HL-60 (cell line): ENCODE measurements at regions not wholly inside any gene's neighbourhood (a gene's known extent, or its start where the extent isn't known, plus 50 kb on each side); places are given as distances from the start of the nearest gene placed in this dataset.

ENCODE experiments used
- GABPA ChIP-seq: IDR thresholded peaks from 2 replicates; pipeline ENCODE4 v1.6.1; 2012; ENCODE audit warnings: low read depth
- POLR2AphosphoS5 ChIP-seq: IDR thresholded peaks from 2 replicates; pipeline ENCODE4 v1.6.1; 2012; ENCODE audit warnings: low read depth
- SPI1 ChIP-seq: IDR thresholded peaks from 2 replicates; pipeline ENCODE4 v1.6.1; 2012; ENCODE audit warnings: low read depth, mild to moderate bottlenecking, borderline replicate concordance
- TF ChIP-seq, protein P1 (sequence below): IDR thresholded peaks from one replicate; pipeline ENCODE4 v1.5.1; 2011; ENCODE audit warnings: low read length, control low read depth, inconsistent platforms; ENCODE audit not compliant: insufficient read depth
- TF ChIP-seq, protein P2 (sequence below): IDR thresholded peaks from 2 replicates; pipeline ENCODE4 v1.6.1; 2012; ENCODE audit warnings: low read depth; ENCODE audit not compliant: insufficient replicate concordance

DNA sequence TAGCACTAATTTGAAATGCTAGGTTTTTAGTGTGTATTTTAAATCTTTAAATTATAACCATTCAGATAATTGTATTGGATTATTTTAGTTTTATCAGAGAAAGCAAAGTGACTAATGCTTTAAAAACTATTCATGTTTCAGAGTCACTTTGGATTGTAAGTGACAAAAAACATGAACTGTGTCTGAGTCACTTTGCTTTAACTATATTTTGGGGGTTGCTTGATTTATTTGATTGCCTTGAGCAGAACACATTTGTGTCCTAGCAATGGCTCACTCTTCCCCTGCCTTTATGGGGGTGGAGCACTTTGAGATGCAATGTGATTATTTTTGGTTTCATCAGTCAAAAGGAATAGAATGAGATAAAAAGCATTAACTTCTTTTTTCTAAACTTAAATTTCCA lies 188.4 kb upstream of the ARX start:
- TF ChIP-seq, protein P1, sequence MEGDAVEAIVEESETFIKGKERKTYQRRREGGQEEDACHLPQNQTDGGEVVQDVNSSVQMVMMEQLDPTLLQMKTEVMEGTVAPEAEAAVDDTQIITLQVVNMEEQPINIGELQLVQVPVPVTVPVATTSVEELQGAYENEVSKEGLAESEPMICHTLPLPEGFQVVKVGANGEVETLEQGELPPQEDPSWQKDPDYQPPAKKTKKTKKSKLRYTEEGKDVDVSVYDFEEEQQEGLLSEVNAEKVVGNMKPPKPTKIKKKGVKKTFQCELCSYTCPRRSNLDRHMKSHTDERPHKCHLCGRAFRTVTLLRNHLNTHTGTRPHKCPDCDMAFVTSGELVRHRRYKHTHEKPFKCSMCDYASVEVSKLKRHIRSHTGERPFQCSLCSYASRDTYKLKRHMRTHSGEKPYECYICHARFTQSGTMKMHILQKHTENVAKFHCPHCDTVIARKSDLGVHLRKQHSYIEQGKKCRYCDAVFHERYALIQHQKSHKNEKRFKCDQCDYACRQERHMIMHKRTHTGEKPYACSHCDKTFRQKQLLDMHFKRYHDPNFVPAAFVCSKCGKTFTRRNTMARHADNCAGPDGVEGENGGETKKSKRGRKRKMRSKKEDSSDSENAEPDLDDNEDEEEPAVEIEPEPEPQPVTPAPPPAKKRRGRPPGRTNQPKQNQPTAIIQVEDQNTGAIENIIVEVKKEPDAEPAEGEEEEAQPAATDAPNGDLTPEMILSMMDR = no peak
- TF ChIP-seq POLR2AphosphoS5 (no peak), GABPA (no peak), SPI1 (no peak)
- TF ChIP-seq, protein P2, sequence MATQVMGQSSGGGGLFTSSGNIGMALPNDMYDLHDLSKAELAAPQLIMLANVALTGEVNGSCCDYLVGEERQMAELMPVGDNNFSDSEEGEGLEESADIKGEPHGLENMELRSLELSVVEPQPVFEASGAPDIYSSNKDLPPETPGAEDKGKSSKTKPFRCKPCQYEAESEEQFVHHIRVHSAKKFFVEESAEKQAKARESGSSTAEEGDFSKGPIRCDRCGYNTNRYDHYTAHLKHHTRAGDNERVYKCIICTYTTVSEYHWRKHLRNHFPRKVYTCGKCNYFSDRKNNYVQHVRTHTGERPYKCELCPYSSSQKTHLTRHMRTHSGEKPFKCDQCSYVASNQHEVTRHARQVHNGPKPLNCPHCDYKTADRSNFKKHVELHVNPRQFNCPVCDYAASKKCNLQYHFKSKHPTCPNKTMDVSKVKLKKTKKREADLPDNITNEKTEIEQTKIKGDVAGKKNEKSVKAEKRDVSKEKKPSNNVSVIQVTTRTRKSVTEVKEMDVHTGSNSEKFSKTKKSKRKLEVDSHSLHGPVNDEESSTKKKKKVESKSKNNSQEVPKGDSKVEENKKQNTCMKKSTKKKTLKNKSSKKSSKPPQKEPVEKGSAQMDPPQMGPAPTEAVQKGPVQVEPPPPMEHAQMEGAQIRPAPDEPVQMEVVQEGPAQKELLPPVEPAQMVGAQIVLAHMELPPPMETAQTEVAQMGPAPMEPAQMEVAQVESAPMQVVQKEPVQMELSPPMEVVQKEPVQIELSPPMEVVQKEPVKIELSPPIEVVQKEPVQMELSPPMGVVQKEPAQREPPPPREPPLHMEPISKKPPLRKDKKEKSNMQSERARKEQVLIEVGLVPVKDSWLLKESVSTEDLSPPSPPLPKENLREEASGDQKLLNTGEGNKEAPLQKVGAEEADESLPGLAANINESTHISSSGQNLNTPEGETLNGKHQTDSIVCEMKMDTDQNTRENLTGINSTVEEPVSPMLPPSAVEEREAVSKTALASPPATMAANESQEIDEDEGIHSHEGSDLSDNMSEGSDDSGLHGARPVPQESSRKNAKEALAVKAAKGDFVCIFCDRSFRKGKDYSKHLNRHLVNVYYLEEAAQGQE = no peak
